GM23248 (cell line): ENCODE measurements at regions not wholly inside any gene's neighbourhood (a gene's known extent, or its start where the extent isn't known, plus 50 kb on each side); places are given as distances from the start of the nearest gene placed in this dataset.

Experiments
- EZH2 ChIP-seq: fragments of 200-600 bp; sonication (generic); IDR thresholded peaks from 2 replicates; pipeline ENCODE4 v1.6.1; 2018; ENCODE audit warnings: antibody characterized with exemption, mild to moderate bottlenecking; ENCODE audit not compliant: insufficient read depth, poor library complexity, severe bottlenecking
- EZH2phosphoT487 ChIP-seq: fragments of 200-600 bp; sonication (generic); IDR thresholded peaks from 2 replicates; pipeline ENCODE4 v1.6.1; 2018; ENCODE audit warnings: antibody characterized with exemption, moderate library complexity, mild to moderate bottlenecking, low read depth; ENCODE audit not compliant: insufficient read depth

DNA sequence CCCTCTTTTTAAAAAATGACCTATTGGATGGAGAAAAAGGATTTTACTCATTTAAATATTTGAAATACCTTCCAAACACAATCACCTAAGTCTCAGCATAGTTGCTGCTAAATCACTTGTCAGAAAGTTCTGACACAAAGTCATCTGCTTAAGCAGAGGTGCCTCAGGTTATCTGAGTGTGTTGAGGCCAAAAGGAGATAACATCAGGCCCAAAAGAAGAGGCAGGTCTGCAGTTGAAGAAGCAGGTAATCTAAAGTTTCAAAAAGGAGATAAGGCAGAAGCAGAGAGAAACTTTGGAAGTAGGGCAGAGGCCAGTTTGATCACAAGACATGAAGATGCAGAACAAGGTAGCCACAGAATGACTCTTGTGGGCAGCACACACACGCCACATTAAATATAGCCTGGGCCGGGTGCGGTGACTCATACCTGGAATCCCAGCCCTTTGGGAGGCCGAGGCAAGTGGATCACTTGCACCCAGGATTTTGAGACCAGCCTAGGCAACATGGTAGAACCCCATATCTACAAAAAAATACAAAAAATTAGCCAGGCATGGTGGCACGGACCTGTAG lies 175.7 kb upstream of the API5 start:
- no peak for TF ChIP-seq EZH2phosphoT487
- TF ChIP-seq EZH2 = no peak
